D721Med (cell line): ENCODE measurements at regions not wholly inside any gene's neighbourhood (a gene's known extent, or its start where the extent isn't known, plus 50 kb on each side); places are given as distances from the start of the nearest gene placed in this dataset.

Experiments used
- DNase-seq: peaks from one replicate; pipeline ENCODE4 v3.0.0; 2011; ENCODE audit warnings: low spot score; ENCODE audit not compliant: insufficient read length
- FAIRE-seq: peaks from 2 replicates; lab custom pipeline; 2011; peaks lifted over from hg19 to GRCh38; lab: Jason Lieb, UNC
- TF ChIP-seq, protein P1 (sequence below): IDR thresholded peaks from 2 replicates; pipeline ENCODE4 v1.5.1; 2012; ENCODE audit warnings: mild to moderate bottlenecking, control low read depth; ENCODE audit not compliant: insufficient read depth; ENCODE audit errors: missing control alignments

DNA sequence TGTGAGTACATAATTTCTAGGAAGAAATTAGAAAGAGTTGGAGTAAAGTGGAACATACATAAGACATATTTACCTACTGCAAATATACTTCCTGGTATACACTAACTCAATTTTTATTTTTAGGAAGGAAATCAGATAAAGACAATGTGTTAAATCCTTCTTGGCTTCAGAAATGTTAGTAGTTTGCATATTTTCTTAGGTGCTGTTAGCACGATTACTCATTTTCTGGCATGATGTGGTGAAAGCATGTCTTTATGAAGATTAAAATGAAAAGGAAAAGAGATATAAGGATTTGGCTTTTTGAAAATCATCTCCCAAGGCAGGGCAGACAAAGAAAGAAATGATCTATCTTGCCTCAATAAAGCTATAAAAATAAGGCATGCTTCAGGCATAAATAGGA lies 287.6 kb upstream of the E2F7 start:
- TF ChIP-seq, protein P1, sequence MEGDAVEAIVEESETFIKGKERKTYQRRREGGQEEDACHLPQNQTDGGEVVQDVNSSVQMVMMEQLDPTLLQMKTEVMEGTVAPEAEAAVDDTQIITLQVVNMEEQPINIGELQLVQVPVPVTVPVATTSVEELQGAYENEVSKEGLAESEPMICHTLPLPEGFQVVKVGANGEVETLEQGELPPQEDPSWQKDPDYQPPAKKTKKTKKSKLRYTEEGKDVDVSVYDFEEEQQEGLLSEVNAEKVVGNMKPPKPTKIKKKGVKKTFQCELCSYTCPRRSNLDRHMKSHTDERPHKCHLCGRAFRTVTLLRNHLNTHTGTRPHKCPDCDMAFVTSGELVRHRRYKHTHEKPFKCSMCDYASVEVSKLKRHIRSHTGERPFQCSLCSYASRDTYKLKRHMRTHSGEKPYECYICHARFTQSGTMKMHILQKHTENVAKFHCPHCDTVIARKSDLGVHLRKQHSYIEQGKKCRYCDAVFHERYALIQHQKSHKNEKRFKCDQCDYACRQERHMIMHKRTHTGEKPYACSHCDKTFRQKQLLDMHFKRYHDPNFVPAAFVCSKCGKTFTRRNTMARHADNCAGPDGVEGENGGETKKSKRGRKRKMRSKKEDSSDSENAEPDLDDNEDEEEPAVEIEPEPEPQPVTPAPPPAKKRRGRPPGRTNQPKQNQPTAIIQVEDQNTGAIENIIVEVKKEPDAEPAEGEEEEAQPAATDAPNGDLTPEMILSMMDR = no peak
- FAIRE-seq (no peak), DNase-seq (no peak)

DNA sequence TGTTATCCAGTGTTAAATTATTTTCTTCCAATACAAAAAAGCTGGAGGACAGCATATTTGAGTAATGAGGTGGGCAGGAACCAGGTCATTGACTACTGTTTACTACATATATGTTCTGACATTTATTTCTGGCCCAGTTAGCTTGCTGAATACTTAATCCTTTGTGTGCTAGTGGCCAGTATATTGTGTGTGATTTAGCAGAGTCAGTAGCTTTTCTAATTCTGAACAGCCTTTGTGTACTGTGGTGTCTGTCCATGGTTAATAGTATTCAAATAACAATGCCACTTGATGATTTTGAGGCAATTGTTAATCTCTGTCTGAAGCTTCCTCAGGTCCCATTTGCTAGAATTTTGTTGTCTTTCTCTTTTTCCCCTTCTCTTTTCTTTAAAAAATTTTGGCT lies 286.5 kb upstream of the E2F7 start:
- FAIRE-seq (no peak), DNase-seq (no peak)
- TF ChIP-seq, protein P1 = no peak

DNA sequence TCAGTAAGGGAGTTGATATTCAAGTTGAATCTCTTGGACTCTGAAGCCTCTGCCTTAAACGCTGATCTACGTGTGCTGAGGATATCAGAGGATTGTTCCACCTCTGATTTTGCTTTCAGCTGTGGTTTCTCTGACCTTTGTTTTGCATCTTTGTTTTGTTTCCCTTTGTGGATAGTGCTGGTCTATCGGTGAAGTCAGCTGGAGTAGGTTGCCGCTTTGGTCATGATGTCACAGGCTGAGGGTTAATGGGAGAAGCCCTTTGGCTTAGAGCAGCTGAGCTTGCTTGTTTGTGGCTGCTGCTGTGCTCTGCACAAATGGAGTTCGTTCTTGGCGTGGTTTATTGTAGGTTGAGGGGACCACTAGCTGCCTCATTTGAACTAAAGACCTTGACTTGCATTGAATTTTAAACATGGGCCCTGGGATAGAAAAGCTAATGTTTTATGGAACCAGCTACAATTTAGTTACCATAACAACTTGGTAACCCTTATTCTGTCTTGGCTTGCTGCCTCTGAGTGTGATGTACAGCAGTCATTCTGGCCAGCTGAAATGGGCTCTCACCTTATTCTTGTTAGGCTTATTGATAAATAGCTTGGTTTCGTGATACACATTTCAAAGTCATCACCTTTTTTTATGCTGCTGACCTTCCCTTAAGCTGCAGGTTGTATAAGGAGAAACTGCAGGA lies 284.5 kb upstream of the E2F7 start:
- TF ChIP-seq, protein P1 = no peak
- no peak for DNase-seq
- FAIRE-seq = no peak

DNA sequence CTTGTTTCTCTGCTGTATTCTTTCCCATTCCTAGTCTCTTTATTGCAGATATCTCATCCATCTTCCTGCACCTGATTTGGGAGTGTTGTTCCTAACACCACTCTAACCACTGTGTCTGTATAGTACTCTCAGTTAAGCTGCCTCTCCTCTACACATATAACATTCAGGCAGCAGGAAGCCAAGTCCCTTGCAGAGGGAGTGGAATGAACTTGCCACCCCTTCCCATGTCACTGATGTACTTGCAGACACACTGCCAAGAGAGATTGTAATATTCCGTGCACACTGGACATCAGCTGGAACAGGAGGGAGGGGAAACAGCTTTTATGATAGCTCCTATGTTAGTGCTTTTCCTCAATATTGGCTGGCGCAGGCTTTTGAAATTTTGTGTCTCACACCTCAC lies 281.6 kb upstream of the E2F7 start:
- FAIRE-seq = no peak
- no peak for DNase-seq
- TF ChIP-seq, protein P1 = no peak

DNA sequence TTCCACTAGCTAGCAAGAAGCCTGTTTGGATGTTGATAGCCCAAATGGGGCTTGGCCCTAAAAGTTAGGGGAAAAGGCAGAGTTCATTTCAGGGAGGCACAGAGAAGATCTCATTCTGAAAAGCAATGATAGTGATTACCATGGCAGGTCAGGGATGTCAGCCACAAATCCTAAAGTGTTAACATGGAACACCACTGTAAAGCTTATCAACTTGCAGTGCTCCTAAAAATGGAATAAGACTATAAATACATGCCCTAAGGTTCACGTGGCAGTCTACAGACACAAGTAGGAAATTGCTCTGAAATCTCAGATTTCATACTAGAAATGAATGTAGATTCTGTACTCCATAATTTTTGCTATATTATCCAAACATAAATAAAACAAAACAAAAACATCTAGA lies 280.0 kb upstream of the E2F7 start:
- TF ChIP-seq, protein P1 = no peak
- FAIRE-seq (no peak), DNase-seq (no peak)

DNA sequence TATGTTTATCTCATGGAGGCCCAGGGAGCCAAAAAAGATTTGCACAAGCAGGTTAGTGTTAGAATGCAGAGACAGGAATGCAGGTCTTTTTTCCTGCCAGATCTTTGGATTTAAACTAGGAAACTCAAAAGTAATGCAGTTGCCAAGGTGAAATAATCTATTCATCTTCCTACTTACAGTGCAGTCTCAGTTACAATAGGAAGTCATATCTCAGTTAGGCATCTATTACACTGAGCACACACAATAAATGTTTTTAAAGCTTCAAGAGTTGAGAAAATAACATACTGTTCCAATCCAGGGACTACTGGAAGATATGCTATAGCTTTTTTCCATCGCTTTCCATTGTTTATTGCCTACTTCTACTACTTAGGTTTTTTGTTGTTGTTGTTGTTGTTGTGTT lies 279.3 kb upstream of the E2F7 start:
- TF ChIP-seq, protein P1 = no peak
- no peak for FAIRE-seq

DNA sequence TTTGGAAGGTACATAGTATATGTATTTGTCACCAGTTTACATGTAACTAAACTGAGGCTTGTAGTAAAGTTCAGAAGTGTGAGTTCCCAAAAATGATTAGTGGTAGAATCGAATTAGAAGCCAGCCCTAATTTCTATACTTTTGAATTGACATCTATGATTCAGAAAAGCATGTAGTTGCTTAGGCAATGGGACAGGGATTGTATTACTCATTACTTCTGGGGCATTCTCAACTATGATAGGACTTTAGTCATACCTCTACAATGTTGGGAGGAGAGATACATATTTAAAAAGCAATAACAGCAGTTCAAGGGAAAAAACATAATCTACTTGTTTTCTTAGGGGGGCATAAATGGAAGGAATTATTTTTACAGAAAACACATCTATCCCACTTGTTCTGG lies 277.9 kb upstream of the E2F7 start:
- FAIRE-seq = no peak
- no peak for DNase-seq
- TF ChIP-seq, protein P1 = no peak

More for the DNA sequence above, 279.3 kb upstream of the E2F7 start:
- DNase-seq = no peak
